ENCODE measurements at regions not wholly inside any gene's neighbourhood (a gene's known extent, or its start where the extent isn't known, plus 50 kb on each side); places are given as distances from the start of the nearest gene placed in this dataset.
"Not testable (repeated sequence)": the region's sequence is repeated elsewhere in the genome, so short reads cannot be mapped to it uniquely, and the experiment has no call there.

DNA sequence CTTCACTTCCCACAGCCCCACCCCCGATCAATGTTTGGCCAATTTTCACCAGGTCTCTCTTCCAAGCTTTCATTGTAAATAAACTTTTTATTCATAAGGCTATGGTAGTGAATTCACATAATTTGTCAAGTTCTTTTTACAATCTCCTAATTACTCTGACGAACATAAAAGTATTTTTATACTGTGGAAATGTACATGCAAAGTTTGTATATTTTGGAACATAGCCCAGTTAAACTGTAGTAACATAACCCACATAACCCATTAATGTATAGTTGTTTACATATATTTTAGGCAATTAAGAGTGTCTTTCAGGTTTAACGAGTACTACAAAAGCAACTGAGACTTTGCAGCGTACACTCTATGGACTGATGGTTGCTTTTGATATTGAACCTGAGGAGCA lies 228.3 kb upstream of the ERBB4 start:
- no peak for DNase-seq

GRCh38 chr2:212752730-212753351 lies 214.2 kb upstream of the ERBB4 start:
- DNase-seq, result no peak

DNA sequence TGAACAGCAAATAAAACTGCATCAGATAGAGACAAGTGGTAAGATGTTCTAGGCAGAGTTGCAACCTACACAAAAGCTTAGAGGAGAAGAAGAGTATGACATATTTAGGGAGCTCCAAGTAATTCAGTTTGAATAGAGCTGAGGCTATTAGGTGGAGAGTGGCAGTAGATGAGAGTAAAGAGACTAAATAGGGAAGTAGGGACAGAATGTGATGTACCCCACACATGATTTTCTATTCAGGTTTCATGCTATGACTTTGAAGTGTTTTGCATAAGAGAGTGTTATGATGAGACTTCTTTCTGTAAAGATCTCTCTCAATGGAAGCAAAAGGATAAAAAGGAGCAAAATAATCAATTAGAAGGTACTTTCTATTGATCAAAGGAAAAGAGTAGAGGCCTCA lies 206.8 kb upstream of the ERBB4 start:
- DNase-seq, result no peak

DNA sequence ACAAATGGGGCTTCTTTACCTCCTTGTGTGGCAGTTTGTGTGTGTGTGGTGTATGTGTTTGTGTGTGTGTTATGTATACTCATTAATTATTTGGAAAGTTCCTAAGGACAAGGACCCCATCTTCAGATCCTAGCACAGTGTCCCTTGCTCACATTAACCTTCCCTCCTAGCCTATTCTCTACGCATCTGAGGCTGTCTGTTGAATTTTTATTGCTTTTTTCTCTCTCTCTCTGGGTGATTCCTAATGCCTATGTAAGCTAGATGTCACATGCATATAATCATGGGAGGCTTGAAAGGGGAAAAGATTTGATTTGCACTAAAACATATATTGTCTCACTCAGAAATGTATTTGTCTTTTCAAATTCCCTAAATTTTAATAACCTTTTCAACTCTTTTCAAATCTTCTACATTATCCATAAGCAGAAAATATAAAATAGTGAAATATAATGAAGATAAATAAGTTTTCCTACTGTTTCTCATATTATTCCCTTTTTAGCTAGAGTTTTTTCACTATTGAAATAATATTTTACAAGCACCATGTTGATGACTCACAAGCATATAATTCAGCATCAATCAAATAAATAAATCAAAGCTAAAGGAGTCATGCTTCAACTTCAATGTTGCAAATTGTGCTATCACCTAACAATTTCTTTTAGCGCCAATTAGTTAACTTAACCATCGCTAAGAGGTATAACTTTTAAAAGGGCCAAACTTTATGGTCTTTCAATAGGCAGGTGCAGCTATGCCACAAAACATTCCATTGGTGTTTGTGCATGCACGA lies 199.0 kb upstream of the ERBB4 start:
- no peak for DNase-seq

- DNase-seq, result no peak
Measured at GRCh38 chr2:212736385-212736726, 197.8 kb upstream of the ERBB4 start.

- DNase-seq, result no peak
Measured at GRCh38 chr2:212733273-212733672, 194.7 kb upstream of the ERBB4 start.

DNA sequence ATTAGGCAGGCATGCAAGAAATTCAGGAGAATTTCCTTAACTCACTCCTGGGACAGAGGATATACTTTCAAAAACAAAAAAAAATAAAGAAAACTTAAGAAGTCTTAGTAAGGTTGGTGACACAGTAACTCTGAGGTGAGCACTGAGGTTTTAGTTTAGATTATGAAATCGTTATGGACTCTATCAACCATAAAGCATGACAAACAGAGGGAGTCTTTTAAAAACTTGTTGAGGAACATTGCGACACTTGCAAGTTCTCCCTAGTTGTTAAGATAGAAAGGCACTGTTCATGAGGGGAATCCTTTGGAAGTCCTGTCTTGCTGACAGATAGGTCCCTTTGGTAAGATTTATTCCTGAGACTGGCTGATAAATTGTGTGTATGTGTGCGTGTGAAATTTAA lies 194.3 kb upstream of the ERBB4 start:
- no peak for DNase-seq

GRCh38 chr2:212730994-212731393 lies 192.4 kb upstream of the ERBB4 start:
- no peak for DNase-seq

DNA sequence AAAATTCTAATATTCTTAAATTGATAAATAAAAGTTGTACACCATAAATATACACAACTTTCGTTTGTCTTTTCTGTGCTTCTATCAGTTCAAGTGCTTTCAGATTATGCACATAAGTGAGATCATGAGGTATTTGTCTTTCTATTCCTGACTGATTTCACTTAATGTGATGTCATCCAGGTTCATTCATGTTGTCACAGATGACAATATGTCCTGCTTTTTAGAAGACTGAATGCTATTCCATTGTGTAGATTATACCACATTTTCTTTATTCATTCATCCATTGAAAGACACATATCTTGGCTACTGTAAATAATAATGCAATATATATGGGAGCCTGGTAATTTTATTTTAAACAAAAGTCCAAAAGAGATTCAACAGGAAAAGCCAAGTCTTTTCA lies 190.1 kb upstream of the ERBB4 start:
- no peak for DNase-seq

GRCh38 chr2:212727751-212728150 lies 189.1 kb upstream of the ERBB4 start:
- peak in 1 of 2 donors; percentile 22 for DNase-seq

- DNase-seq, result no peak
Measured at GRCh38 chr2:212726403-212726802, 187.8 kb upstream of the ERBB4 start.

- DNase-seq, result no peak
Measured at GRCh38 chr2:212725180-212725579, 186.6 kb upstream of the ERBB4 start.

DNA sequence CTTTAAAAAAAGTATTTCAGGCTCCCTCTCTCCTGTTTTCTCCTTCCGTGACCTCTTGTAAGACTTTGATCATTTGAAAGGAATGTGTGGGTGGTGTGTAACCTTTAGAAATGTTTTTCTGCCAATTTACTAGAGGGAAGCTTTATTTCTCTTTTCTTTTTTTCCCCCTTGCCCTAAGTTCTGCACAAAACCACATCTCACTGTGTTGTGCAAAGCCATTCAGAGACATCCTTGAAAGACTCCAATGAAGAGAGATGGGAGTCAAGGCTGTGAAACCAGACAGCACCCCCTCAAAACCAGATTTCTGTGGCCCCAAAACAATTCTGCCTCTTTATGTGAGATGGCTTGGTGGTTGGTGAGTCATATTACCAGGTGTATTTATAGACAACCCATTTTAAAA lies 184.6 kb upstream of the ERBB4 start:
- no peak for DNase-seq

DNA sequence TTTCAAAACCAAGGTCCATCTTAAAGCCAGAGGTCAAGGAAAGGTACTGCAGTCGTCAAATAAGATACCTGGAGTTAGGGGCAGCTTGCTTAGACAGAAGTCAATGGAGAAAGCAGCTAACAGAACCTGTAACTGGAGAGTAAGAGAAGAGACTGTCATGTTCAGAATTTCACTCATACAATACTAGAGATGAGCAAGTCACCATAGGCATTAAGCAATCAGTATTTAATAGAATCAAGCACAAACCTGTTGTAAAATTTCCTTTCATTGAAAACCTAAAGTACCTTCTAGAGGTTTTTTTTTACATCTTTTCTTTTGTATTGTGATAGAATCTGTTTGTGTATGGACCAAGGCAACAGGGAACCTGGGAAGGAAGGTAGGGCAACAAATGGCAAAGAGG lies 183.4 kb upstream of the ERBB4 start:
- DNase-seq, result no peak

GRCh38 chr2:212721026-212721451 lies 182.4 kb upstream of the ERBB4 start:
- DNase-seq, result no peak

DNA sequence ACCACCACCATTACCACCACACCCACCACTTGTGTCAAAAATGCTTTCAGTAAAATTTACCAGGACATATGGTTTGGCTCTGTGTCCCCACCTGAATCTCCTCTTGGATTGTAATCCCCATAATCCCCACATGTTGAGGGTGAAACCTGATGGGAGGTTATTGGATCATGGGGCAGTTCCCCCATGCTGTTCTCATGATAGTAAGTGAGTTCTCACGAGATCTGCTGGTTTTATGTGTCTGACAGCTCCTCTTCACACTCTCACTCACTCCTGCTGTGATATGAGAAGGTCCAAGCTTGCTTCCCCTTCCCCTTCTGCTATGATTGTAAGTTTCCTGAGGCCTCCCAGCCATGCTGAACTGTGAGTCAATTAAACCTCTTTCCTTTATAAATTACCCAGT lies 176.8 kb upstream of the ERBB4 start:
- DNase-seq, result not testable (repeated sequence)

- DNase-seq, result no peak
Measured at GRCh38 chr2:212713681-212714080, 175.1 kb upstream of the ERBB4 start.

DNA sequence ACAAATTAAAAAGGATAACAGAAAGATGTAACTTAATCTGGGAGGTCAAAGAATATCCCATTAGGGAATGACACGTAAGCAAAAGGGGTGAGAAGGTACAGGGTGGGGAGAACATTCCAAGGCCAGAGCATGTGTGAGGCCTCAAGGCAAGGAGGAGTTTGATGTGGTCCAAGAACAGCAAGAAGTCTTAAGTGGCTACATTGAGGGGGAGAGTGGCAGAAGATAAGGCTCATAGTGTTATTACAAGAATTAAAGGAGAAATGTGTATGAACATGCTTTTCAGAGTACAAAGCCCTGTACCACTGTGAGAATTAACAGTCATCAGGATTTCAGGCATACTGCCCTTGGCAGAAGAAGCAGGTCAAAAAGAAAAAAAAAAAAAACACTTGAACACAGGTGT lies 174.4 kb upstream of the ERBB4 start:
- DNase-seq, result no peak

GRCh38 chr2:212712466-212712865 lies 173.9 kb upstream of the ERBB4 start:
- DNase-seq, result no peak

DNA sequence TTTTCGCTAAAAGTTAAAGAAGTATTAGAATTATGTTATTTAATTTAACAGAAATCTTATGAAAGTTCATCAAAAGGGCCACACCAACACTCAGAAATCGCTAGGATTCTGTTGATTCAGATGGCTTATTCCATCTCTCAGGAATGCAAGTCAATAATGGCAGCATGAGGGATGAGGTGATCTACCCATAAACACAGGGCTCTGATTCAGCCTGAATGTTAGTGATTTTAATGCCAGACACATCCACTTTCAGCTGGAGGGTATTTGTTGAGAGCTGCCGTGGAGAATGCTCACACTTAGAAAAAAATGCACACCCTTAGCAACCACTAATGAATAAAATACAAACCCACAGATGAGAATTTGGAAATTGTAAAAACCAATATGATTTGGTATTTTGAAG lies 173.3 kb upstream of the ERBB4 start:
- DNase-seq, result no peak

GRCh38 chr2:212709280-212709679 lies 170.7 kb upstream of the ERBB4 start:
- DNase-seq, result no peak

DNA sequence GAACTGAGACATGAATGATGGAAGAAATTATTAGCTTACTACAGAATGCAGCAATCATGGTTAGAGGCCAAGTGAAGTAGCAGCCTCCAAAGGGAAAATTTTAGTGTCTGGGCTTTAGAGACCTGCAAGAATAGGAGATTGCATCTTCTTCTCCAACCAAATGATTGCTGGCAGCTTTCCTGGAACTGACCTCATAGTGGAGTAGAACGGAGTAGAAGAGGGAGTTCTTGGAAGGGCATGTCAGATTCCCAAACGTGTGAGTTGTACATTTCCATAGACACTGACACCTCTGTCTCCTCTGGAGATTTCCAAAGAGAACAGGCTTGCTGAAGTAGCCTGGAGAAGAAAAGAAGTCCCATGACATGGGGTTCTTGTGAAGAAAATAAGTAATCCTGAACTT lies 169.8 kb upstream of the ERBB4 start:
- DNase-seq, result no peak

GRCh38 chr2:212695426-212695825 lies 156.8 kb upstream of the ERBB4 start:
- no peak for DNase-seq

DNA sequence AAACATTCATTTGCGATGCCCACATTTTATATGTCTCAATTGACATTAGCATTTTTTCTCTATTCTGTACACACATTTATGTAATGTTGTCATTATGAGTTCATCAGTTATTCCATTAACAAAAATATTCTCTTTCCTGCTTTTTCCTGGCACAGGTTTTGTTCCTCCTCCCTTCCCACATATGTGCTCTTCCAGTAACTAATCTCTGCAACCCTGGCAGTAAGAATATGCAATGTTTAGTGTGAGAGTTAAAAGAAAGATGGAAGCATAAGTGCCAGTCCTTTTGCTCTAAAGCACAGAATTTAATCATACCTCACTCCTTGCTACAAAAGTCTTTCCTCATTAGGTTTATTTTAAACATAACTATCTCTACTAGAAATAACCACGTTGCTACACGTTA lies 155.8 kb upstream of the ERBB4 start:
- DNase-seq, result no peak

- no peak for DNase-seq
Measured at GRCh38 chr2:212692466-212692865, 153.9 kb upstream of the ERBB4 start.
